ENCODE measurements at regions not wholly inside any gene's neighbourhood (a gene's known extent, or its start where the extent isn't known, plus 50 kb on each side); places are given as distances from the start of the nearest gene placed in this dataset.

- Histone ChIP-seq H3K9me3 (no peaks in the 10 kb centered on the region), H3K4me1 (ENCODE audit: control insufficient read depth in 1 of 2, low read depth in 2 of 2) (peaks cover 0 to 5% of the 10 kb centered on the region in 2 donors), H3K27ac (peak overlapping the region in 1 of 2 donors; percentile 36), H3K27me3 (replicated peaks; ENCODE audit: insufficient read depth) (no peaks in the 10 kb centered on the region), H3K4me3 (no peak overlapping the region), H3K36me3 (no peaks in the 10 kb centered on the region)
- DNase-seq (ENCODE audit: low spot score) (no peak), ATAC-seq (ENCODE audit: insufficient number of reproducible peaks, low FRiP score, low read depth) (peak; percentile 89)
- TF ChIP-seq CTCF (IDR thresholded peaks at IDR 0.05): no peak
These were observed 59.9 kb downstream of the HTR1B start for GRCh38 chr6:77403424-77403823.

GRCh38 chr6:77401231-77401630 lies 62.1 kb downstream of the HTR1B start:
- Histone ChIP-seq H3K4me3 (no peak overlapping the region), H3K27ac (no peak overlapping the region), H3K4me1 (ENCODE audit: control insufficient read depth in 1 of 2, low read depth in 2 of 2) (peaks cover 0 to 5% of the 10 kb centered on the region in 2 donors), H3K36me3 (no peaks in the 10 kb centered on the region), H3K27me3 (replicated peaks; ENCODE audit: insufficient read depth) (no peaks in the 10 kb centered on the region), H3K9me3 (no peaks in the 10 kb centered on the region)
- ATAC-seq (ENCODE audit: insufficient number of reproducible peaks, low FRiP score, low read depth): no peak
- no peak for DNase-seq (ENCODE audit: low spot score)
- TF ChIP-seq CTCF (IDR thresholded peaks at IDR 0.05): no peak

GRCh38 chr6:77397561-77397960 lies 65.7 kb downstream of the HTR1B start:
- ATAC-seq (ENCODE audit: insufficient number of reproducible peaks, low FRiP score, low read depth): no peak
- Histone ChIP-seq H3K36me3 (no peaks in the 10 kb centered on the region), H3K4me1 (ENCODE audit: control insufficient read depth in 1 of 2, low read depth in 2 of 2) (no peaks in the 10 kb centered on the region)

GRCh38 chr6:77389402-77389801 lies 73.9 kb downstream of the HTR1B start:
- DNase-seq (ENCODE audit: low spot score) (no peak), ATAC-seq (ENCODE audit: insufficient number of reproducible peaks, low FRiP score, low read depth) (no peak)
- H3K9me3 ChIP-seq: no peaks in the 10 kb centered on the region
- no peak overlapping the region for H3K27ac ChIP-seq
- no peak for TF ChIP-seq CTCF (IDR thresholded peaks at IDR 0.05)
- no peak overlapping the region for H3K4me3 ChIP-seq
- no peaks in the 10 kb centered on the region for H3K4me1 ChIP-seq (ENCODE audit: control insufficient read depth in 1 of 2, low read depth in 2 of 2)
- no peaks in the 10 kb centered on the region for H3K36me3 ChIP-seq
- H3K27me3 ChIP-seq (replicated peaks; ENCODE audit: insufficient read depth): no peaks in the 10 kb centered on the region

More at GRCh38 chr6:77397561-77397960, 65.7 kb downstream of the HTR1B start:
- no peak for DNase-seq (ENCODE audit: low spot score)
- H3K9me3 ChIP-seq: no peaks in the 10 kb centered on the region
- H3K27ac ChIP-seq: no peak overlapping the region
- no peak overlapping the region for H3K4me3 ChIP-seq
- H3K27me3 ChIP-seq (replicated peaks; ENCODE audit: insufficient read depth): no peaks in the 10 kb centered on the region
- no peak for TF ChIP-seq CTCF (IDR thresholded peaks at IDR 0.05)

GRCh38 chr6:77383026-77383425 lies 80.3 kb downstream of the HTR1B start:
- ATAC-seq (ENCODE audit: insufficient number of reproducible peaks, low FRiP score, low read depth) (no peak), DNase-seq (ENCODE audit: low spot score) (no peak)
- no peaks in the 10 kb centered on the region for H3K27me3 ChIP-seq (replicated peaks; ENCODE audit: insufficient read depth)
- H3K4me1 ChIP-seq (ENCODE audit: control insufficient read depth in 1 of 2, low read depth in 2 of 2): no peaks in the 10 kb centered on the region
- H3K27ac ChIP-seq: no peak overlapping the region
- H3K4me3 ChIP-seq: no peak overlapping the region
- no peak for TF ChIP-seq CTCF (IDR thresholded peaks at IDR 0.05)
- no peaks in the 10 kb centered on the region for H3K9me3 ChIP-seq
- no peaks in the 10 kb centered on the region for H3K36me3 ChIP-seq

All from thoracic aorta (tissue), 2 donors.